Tibial artery (tissue), 4 donors: ENCODE measurements at regions not wholly inside any gene's neighbourhood (a gene's known extent, or its start where the extent isn't known, plus 50 kb on each side); places are given as distances from the start of the nearest gene placed in this dataset.

Experiments used
- DNase-seq, 2 donors: peaks; one replicate each; pipeline ENCODE4 v3.0.0-alpha.2; 2019
- H3K27ac ChIP-seq, 2 donors: fragments of 200-600 bp; sonication (generic) in 1 of 2; 1 replicate in 1 of 2; 2 replicates in 1 of 2; pipeline ENCODE4 v1.5.1; 2018 to 2019; ENCODE audit warnings: mild to moderate bottlenecking in 1 of 2
- H3K27me3 ChIP-seq, 2 donors: fragments of 200-600 bp; sonication (generic) in 1 of 2; one replicate each; pipeline versions ENCODE4 v1.5.1 to v1.6.0; 2016 to 2019
- H3K36me3 ChIP-seq, 3 donors: fragments of 200-600 bp; sonication (generic) in 2 of 3; one replicate each; pipeline ENCODE4 v1.5.1; 2016 to 2019; ENCODE audit warnings: mild to moderate bottlenecking in 2 of 3
- H3K4me1 ChIP-seq, 4 donors: fragments of 200-600 bp; sonication (generic) in 2 of 4; 1 replicate in 3 of 4; 2 replicates in 1 of 4; pipeline ENCODE4 v1.5.1; 2016 to 2019
- H3K4me3 ChIP-seq, 2 donors: fragments of 200-600 bp; sonication (generic) in 1 of 2; 1 replicate in 1 of 2; 2 replicates in 1 of 2; pipeline ENCODE4 v1.5.1; 2018 to 2019; ENCODE audit warnings: mild to moderate bottlenecking in 2 of 2
- H3K9me3 ChIP-seq, 3 donors: fragments of 200-600 bp; sonication (generic) in 1 of 3; one replicate each; pipeline ENCODE4 v1.5.1; 2016 to 2019
- intact Hi-C: fragments of 100-400 bp; cut with DNase I; formaldehyde crosslinking; loops from one replicate; pipeline ENCODE4 v1.15.0; 2023; ENCODE audit warnings: low total_unique reads
- TF ChIP-seq, protein P1 (sequence below), 2 experiments: fragments of 200-600 bp in 1 of 2; fragments of 450-650 bp in 1 of 2; IDR thresholded peaks; one replicate each; pipeline ENCODE4 v1.5.1; 2017 to 2019; ENCODE audit warnings: antibody characterized with exemption in 2 of 2, mild to moderate bottlenecking in 1 of 2, moderate library complexity in 1 of 2

DNA sequence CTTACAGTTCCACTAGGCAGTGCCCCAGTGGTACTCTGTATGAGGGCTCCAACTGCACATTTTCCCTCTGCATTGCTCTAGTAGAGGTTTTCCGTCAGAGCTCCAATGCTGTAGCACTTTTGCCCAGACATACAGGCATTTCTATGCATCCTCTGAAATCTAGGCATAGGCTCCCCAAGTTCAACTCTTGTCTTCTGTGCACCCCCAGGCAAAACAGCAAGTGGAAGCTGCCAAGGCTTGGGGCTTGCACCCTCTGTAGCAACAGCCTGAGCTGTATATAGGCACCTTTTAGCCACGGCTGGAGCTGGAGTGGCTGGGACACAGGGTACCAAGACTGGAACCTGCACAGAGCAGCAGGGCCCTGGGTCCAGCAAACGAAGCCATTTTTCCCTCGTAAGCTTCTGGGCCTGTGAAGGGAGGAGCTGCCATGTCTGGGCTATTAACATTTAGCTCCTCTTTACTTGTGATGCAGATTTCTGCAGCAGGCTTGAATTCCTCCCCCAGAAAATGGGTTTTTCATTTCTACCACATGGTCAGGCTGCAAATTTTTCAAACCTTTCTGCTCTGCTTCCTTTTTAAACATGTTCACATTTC, 596.2 kb upstream of the ADGRB3 start:
- Histone ChIP-seq H3K36me3 (no peaks in the 10 kb centered on the region), H3K4me1 (no peaks in the 10 kb centered on the region), H3K9me3 (peaks cover 0 to 3% (median 0%) of the 10 kb centered on the region in 3 donors), H3K4me3 (no peak overlapping the region), H3K27ac (no peak overlapping the region), H3K27me3 (no peaks in the 10 kb centered on the region)
- DNase-seq: no peak
- intact Hi-C loops: no loop called here
- TF ChIP-seq, protein P1, sequence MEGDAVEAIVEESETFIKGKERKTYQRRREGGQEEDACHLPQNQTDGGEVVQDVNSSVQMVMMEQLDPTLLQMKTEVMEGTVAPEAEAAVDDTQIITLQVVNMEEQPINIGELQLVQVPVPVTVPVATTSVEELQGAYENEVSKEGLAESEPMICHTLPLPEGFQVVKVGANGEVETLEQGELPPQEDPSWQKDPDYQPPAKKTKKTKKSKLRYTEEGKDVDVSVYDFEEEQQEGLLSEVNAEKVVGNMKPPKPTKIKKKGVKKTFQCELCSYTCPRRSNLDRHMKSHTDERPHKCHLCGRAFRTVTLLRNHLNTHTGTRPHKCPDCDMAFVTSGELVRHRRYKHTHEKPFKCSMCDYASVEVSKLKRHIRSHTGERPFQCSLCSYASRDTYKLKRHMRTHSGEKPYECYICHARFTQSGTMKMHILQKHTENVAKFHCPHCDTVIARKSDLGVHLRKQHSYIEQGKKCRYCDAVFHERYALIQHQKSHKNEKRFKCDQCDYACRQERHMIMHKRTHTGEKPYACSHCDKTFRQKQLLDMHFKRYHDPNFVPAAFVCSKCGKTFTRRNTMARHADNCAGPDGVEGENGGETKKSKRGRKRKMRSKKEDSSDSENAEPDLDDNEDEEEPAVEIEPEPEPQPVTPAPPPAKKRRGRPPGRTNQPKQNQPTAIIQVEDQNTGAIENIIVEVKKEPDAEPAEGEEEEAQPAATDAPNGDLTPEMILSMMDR (IDR thresholded peaks at IDR 0.05): no peak

- H3K4me1 ChIP-seq: no peaks in the 10 kb centered on the region
- H3K9me3 ChIP-seq: peaks cover 0 to 3% (median 0%) of the 10 kb centered on the region in 3 donors
- H3K4me3 ChIP-seq: no peak overlapping the region
- TF ChIP-seq, protein P1 (IDR thresholded peaks at IDR 0.05): no peak
- H3K36me3 ChIP-seq: no peaks in the 10 kb centered on the region
- DNase-seq: no peak
- H3K27ac ChIP-seq: no peak overlapping the region
- no peaks in the 10 kb centered on the region for H3K27me3 ChIP-seq
- intact Hi-C loops: no loop called here
These were observed 602.9 kb upstream of the ADGRB3 start for GRCh38 chr6:68032217-68032616.

DNA sequence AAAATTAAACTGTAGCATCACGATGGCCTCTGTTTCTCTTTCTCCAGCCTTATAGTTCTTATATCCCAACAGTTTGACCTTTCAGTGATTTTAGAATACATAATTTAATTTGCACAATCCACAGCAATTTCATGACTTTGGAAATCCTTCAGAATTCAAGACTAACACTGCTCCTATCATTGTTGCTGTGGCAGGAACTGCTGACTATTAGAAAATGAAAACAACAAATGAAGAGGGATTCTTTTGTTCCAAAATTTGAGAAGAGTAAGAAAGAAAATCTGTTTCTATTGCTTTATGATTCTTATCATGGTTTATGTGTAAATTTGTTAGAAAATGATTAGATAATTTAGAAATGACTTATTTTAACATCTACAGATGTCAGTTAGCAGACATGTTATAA, 604.0 kb upstream of the ADGRB3 start:
- DNase-seq: no peak
- intact Hi-C loops: no loop called here
- no peaks in the 10 kb centered on the region for H3K4me1 ChIP-seq
- TF ChIP-seq, protein P1 (IDR thresholded peaks at IDR 0.05): no peak
- no peaks in the 10 kb centered on the region for H3K36me3 ChIP-seq
- no peak overlapping the region for H3K4me3 ChIP-seq
- H3K27me3 ChIP-seq: no peaks in the 10 kb centered on the region
- no peak overlapping the region for H3K27ac ChIP-seq
- peaks cover 0 to 3% (median 0%) of the 10 kb centered on the region in 3 donors for H3K9me3 ChIP-seq

DNA sequence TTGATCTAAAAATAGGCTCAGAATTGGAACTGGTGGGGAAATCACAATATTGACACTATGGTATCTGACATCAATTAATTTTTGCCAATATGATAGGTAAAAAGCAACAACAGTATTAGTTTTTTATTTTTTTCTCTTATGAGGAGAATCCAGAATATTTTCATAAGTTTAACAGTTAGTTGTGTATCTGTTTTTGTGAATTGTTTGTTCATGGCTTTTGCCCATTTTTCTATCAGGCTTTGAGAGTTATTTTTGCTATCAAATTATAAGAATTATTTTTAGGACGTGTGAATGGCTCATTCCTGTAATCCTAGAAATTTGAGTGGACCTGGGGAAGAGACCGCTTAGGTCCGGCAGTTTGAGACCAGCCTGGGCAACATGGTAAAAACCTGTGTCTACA, 608.6 kb upstream of the ADGRB3 start:
- Histone ChIP-seq H3K27me3 (no peaks in the 10 kb centered on the region), H3K4me3 (no peak overlapping the region), H3K27ac (no peak overlapping the region), H3K4me1 (no peaks in the 10 kb centered on the region), H3K36me3 (no peaks in the 10 kb centered on the region), H3K9me3 (no peaks in the 10 kb centered on the region)
- intact Hi-C loops: no loop called here
- DNase-seq: no peak
- TF ChIP-seq, protein P1 (IDR thresholded peaks at IDR 0.05): no peak

DNA sequence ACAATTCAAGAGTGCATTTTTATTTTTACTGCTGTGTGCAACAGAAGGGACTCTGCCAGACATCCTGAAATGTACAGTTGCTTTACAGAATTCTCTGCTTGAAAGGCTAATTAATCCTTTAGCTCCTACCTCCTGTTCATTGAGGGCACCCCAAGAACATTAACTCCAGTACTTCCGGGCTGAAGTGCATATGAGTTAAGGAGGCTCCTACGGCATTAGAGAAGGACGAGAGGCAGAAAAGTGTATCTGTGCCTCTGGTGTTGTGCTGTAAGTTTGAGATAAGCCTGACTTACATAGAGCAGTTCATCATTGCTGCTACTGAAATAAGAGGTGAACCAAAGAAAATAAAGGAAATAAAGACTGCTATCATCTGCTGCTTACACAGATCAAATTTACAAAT, 609.3 kb upstream of the ADGRB3 start:
- no peaks in the 10 kb centered on the region for H3K36me3 ChIP-seq
- no peaks in the 10 kb centered on the region for H3K4me1 ChIP-seq
- H3K4me3 ChIP-seq: no peak overlapping the region
- intact Hi-C loops: no loop called here
- DNase-seq: no peak
- H3K27me3 ChIP-seq: no peaks in the 10 kb centered on the region
- TF ChIP-seq, protein P1 (IDR thresholded peaks at IDR 0.05): no peak
- H3K27ac ChIP-seq: no peak overlapping the region
- no peaks in the 10 kb centered on the region for H3K9me3 ChIP-seq
